Activated CD8-positive, alpha-beta T cell treated with anti-CD3 and anti-CD28 coated beads for 36 hours (primary cell): ENCODE measurements at regions not wholly inside any gene's neighbourhood (a gene's known extent, or its start where the extent isn't known, plus 50 kb on each side); places are given as distances from the start of the nearest gene placed in this dataset.
"Not testable (repeated sequence)": the region's sequence is repeated elsewhere in the genome, so short reads cannot be mapped to it uniquely, and the experiment has no call there.

ENCODE experiments used
- ATAC-seq: fragments of 200-7000 bp; cut with Tn5 transposase; one replicate; pipeline ENCODE4 v1.10.0; 2021; ENCODE audit warnings: mild to moderate bottlenecking, moderate library complexity
- CTCF ChIA-PET: fragments of 350-600 bp; sonication (Branson Sonifier 250); formaldehyde crosslinking; loops from one replicate; lab custom pipeline; 2021; ENCODE audit warnings: antibody characterized with exemption; lab: Charles Lee
- POLR2A ChIA-PET: fragments of 350-600 bp; sonication (Branson Sonifier 250); formaldehyde crosslinking; loops from one replicate; lab custom pipeline; 2021; ENCODE audit warnings: antibody characterized with exemption; lab: Charles Lee
- DNase-seq: peaks from one replicate; pipeline ENCODE4 v3.0.0-alpha.2; 2020
- H3K27ac Mint-ChIP-seq: one replicate; pipeline ENCODE4 v1.8.0; 2021; ENCODE audit warnings: mild to moderate bottlenecking, mixed read lengths
- H3K27me3 Mint-ChIP-seq: one replicate; pipeline ENCODE4 v1.8.0; 2021; ENCODE audit warnings: mixed read lengths
- H3K36me3 Mint-ChIP-seq: one replicate; pipeline ENCODE4 v1.8.0; 2021; ENCODE audit warnings: low read depth, mixed read lengths
- H3K4me1 Mint-ChIP-seq: one replicate; pipeline ENCODE4 v1.8.0; 2021; ENCODE audit warnings: low read depth, mixed read lengths
- H3K4me3 Mint-ChIP-seq: one replicate; pipeline ENCODE4 v1.8.0; 2021; ENCODE audit warnings: mild to moderate bottlenecking, moderate library complexity, mixed read lengths
- H3K9me3 Mint-ChIP-seq: one replicate; pipeline ENCODE4 v1.8.0; 2021; ENCODE audit warnings: mixed read lengths
- CTCF ChIP-seq: fragments of 200-600 bp; IDR thresholded peaks from one replicate; pipeline ENCODE4 v1.8.0; 2022; ENCODE audit warnings: antibody characterized with exemption, mild to moderate bottlenecking
- intact Hi-C: fragments of 100-400 bp; cut with micrococcal nuclease; formaldehyde crosslinking; loops from one replicate; pipeline ENCODE4 v1.10.0; 2022

DNA sequence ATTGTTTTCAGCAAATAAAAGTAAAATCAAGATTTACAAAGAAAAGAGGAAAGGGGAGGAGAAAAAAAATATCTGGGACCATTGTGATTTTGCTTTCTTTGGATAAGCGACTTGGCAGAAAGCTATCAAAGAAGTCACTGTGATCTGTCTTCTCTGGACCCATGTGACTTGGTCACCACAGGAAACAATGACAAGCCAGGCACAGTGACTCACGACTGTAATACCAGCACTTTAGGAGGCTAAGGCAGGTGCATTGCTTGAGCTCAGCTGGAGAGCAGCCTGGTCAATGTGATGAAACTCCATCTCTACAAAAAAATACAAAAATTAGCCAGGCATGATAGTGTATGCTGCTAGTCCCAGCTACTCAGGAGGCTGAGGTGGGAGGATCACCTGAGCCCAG, 255.4 kb upstream of the NOTCH2NLA start:
- H3K9me3 Mint-ChIP-seq, H3K4me1 Mint-ChIP-seq, H3K4me3 Mint-ChIP-seq, DNase-seq, intact Hi-C loops, H3K36me3 Mint-ChIP-seq, CTCF ChIA-PET, H3K27ac Mint-ChIP-seq, POLR2A ChIA-PET, H3K27me3 Mint-ChIP-seq: not testable (repeated sequence)
- ATAC-seq = peak; percentile 96

DNA sequence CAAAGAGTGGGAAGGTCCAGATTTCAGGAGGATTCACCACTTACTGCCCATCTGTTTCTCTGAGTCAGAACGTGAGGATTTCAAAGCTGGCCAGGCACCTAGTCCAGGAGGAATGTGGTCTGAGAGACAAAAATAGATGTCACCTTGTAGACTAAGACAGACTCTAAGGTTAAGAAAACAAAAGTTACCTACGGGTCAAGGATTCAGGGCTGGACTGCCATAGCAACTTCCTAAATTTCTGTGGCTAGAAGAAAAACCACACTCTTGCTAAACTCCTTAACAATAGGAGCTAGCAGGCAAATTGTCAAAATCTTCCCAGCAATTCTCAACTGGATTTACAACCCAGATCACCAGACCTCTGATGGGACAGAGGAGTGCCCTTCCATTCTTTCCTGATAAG, 250.4 kb upstream of the NOTCH2NLA start:
- H3K27ac Mint-ChIP-seq, DNase-seq, H3K36me3 Mint-ChIP-seq, H3K27me3 Mint-ChIP-seq, H3K4me3 Mint-ChIP-seq, POLR2A ChIA-PET, H3K4me1 Mint-ChIP-seq, intact Hi-C loops, H3K9me3 Mint-ChIP-seq, ATAC-seq, CTCF ChIA-PET: not testable (repeated sequence)

GRCh38 chr1:146478125-146478720, 249.4 kb upstream of the NOTCH2NLA start:
- H3K4me1 Mint-ChIP-seq, H3K27me3 Mint-ChIP-seq, H3K36me3 Mint-ChIP-seq, intact Hi-C loops, H3K4me3 Mint-ChIP-seq, POLR2A ChIA-PET, H3K27ac Mint-ChIP-seq, H3K9me3 Mint-ChIP-seq, CTCF ChIA-PET: not testable (repeated sequence)
- DNase-seq (peak; percentile 53), ATAC-seq (peak; percentile 65)
- peak; percentile 70 for TF ChIP-seq CTCF

- H3K36me3 Mint-ChIP-seq, H3K27ac Mint-ChIP-seq, DNase-seq, intact Hi-C loops, POLR2A ChIA-PET, H3K9me3 Mint-ChIP-seq, H3K27me3 Mint-ChIP-seq, H3K4me1 Mint-ChIP-seq, CTCF ChIA-PET, H3K4me3 Mint-ChIP-seq, ATAC-seq: not testable (repeated sequence)
Observed at GRCh38 chr1:146475086-146475485, 246.3 kb upstream of the NOTCH2NLA start.

GRCh38 chr1:146474216-146474615, 245.4 kb upstream of the NOTCH2NLA start:
- POLR2A ChIA-PET, CTCF ChIA-PET, H3K4me1 Mint-ChIP-seq, ATAC-seq, intact Hi-C loops, DNase-seq, H3K27ac Mint-ChIP-seq, H3K36me3 Mint-ChIP-seq, H3K9me3 Mint-ChIP-seq, H3K4me3 Mint-ChIP-seq, H3K27me3 Mint-ChIP-seq: not testable (repeated sequence)

- DNase-seq (peak; percentile 87), ATAC-seq (peak; percentile 100)
- CTCF ChIA-PET, intact Hi-C loops, POLR2A ChIA-PET, H3K27me3 Mint-ChIP-seq, H3K4me1 Mint-ChIP-seq, H3K9me3 Mint-ChIP-seq, H3K36me3 Mint-ChIP-seq: not testable (repeated sequence)
- H3K4me3 Mint-ChIP-seq = peak overlapping the region; percentile 77
- peak overlapping the region; percentile 82 for H3K27ac Mint-ChIP-seq
Observed at GRCh38 chr1:146472192-146472861, 243.5 kb upstream of the NOTCH2NLA start.

- ATAC-seq, H3K9me3 Mint-ChIP-seq, H3K4me3 Mint-ChIP-seq, POLR2A ChIA-PET, H3K4me1 Mint-ChIP-seq, H3K27ac Mint-ChIP-seq, intact Hi-C loops, CTCF ChIA-PET, DNase-seq, H3K36me3 Mint-ChIP-seq, H3K27me3 Mint-ChIP-seq: not testable (repeated sequence)
Observed at GRCh38 chr1:146459939-146460338, 231.1 kb upstream of the NOTCH2NLA start.

GRCh38 chr1:146459308-146459707, 230.5 kb upstream of the NOTCH2NLA start:
- DNase-seq, POLR2A ChIA-PET, ATAC-seq, H3K9me3 Mint-ChIP-seq, CTCF ChIA-PET, H3K27me3 Mint-ChIP-seq, H3K4me1 Mint-ChIP-seq, H3K27ac Mint-ChIP-seq, H3K36me3 Mint-ChIP-seq, intact Hi-C loops, H3K4me3 Mint-ChIP-seq: not testable (repeated sequence)

- H3K4me1 Mint-ChIP-seq, H3K27me3 Mint-ChIP-seq, H3K4me3 Mint-ChIP-seq, H3K9me3 Mint-ChIP-seq, intact Hi-C loops, DNase-seq, H3K36me3 Mint-ChIP-seq, POLR2A ChIA-PET, CTCF ChIA-PET, H3K27ac Mint-ChIP-seq: not testable (repeated sequence)
- peak; percentile 39 for ATAC-seq
Observed at GRCh38 chr1:146448877-146449246, 220.0 kb upstream of the NOTCH2NLA start.

DNA sequence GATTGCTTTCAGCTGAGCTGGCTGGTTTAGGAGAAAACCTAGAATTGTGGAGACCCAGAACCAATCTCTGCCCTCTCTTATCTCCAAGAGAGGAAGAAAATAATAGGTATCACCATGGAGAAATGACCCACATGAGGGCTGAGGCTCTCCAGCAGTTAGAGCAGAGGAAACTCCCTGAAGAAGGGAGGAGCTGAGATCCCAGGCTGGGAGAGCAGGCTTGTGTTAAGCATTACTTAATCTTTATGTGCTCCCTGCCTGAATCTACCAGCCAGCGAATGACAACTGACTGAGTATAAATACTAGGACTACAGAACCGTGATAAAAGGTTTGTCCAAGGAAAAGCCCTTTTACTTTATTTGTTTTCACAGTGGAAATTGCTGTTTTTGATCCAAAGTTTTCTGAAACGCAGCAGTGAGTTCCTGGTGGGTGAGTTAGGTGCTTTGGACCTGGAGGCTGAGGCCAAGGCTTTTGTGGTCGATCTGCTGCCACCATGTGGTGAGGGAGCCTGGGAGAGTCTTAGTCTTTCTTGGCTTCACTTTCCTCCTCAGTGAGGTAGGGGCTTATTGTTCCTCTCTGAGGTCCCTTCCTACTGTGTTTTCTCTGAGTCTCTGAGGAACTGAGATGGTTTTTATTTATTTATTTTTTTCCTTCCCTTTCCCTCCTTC, 219.5 kb upstream of the NOTCH2NLA start:
- H3K4me1 Mint-ChIP-seq, H3K9me3 Mint-ChIP-seq, POLR2A ChIA-PET, H3K36me3 Mint-ChIP-seq, H3K27me3 Mint-ChIP-seq, CTCF ChIA-PET, intact Hi-C loops, H3K4me3 Mint-ChIP-seq, H3K27ac Mint-ChIP-seq: not testable (repeated sequence)
- DNase-seq (peak; percentile 76), ATAC-seq (peak; percentile 56)

DNA sequence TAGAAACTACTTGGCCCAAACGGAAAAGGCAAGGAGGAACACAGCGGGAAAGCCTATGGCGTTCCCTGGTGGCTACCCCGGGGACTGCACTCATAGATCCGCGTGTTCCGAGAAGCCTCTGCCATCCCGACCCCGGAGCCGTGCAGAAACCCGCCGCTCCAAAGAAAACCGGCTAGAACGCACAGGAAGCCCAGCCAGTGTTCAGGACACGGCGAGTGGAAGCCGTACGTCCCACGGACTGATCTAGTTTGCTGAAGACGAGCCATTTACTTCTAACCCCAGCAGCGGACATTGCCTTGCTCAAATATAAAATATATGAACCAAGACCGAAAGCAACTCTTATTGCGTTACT, 215.0 kb upstream of the NOTCH2NLA start:
- POLR2A ChIA-PET, CTCF ChIA-PET, H3K4me1 Mint-ChIP-seq, ATAC-seq, intact Hi-C loops, H3K9me3 Mint-ChIP-seq, H3K36me3 Mint-ChIP-seq, H3K27me3 Mint-ChIP-seq: not testable (repeated sequence)
- peak; percentile 20 for DNase-seq
- Mint-ChIP-seq H3K27ac (peak overlapping the region; percentile 76), H3K4me3 (peak overlapping the region; percentile 68)
